ENCODE measurements at regions not wholly inside any gene's neighbourhood (a gene's known extent, or its start where the extent isn't known, plus 50 kb on each side); places are given as distances from the start of the nearest gene placed in this dataset.
"Not testable (repeated sequence)": the region's sequence is repeated elsewhere in the genome, so short reads cannot be mapped to it uniquely, and the experiment has no call there.

- Histone ChIP-seq H2AFZ (ENCODE audit: low read length) (no peak overlapping the region), H3K9me3 (ENCODE audit: control insufficient read depth, insufficient read depth, low read depth, low read length) (no peaks in the 10 kb centered on the region), H3K4me2 (ENCODE audit: extremely low read depth, insufficient read depth, low read length) (no peak overlapping the region), H3K36me3 (ENCODE audit: control insufficient read depth, insufficient read depth, low read length) (no peaks in the 10 kb centered on the region), H3K4me3 (replicated peaks in 1 of 4; ENCODE audit: control extremely low read depth in 1 of 4, insufficient read depth in 1 of 4, low read depth in 3 of 4, low read length in 4 of 4) (no peak overlapping the region), H3K79me2 (ENCODE audit: control insufficient read depth, insufficient read depth, low read length) (no peaks in the 10 kb centered on the region), H3K4me1 (ENCODE audit: control insufficient read depth, extremely low read depth, insufficient read depth, low read length) (no peaks in the 10 kb centered on the region), H3K27ac (ENCODE audit: insufficient read depth, low read length) (no peak overlapping the region), H3K9ac (ENCODE audit: insufficient read depth, low read length) (no peak overlapping the region), H4K20me1 (ENCODE audit: control insufficient read depth, extremely low read depth, insufficient read depth, low read length) (no peaks in the 10 kb centered on the region), H3K27me3 (ENCODE audit: control insufficient read depth, insufficient read depth, low read length) (no peaks in the 10 kb centered on the region)
- TF ChIP-seq CTCF (conservative IDR thresholded peaks at IDR 0.05 in 1 of 2, IDR thresholded peaks at IDR 0.05 in 1 of 2; ENCODE audit: low read depth in 1 of 2, low read length in 2 of 2) = no peak
- no peak for TF ChIP-seq EZH2 (IDR thresholded peaks at IDR 0.05; ENCODE audit: low read length, missing control alignments)
- DNase-seq (ENCODE audit: low read depth in 2 of 2) = no peak
Observed at GRCh38 chr5:51811883-51812471, 428.7 kb downstream of the ISL1 start.

GRCh38 chr5:51814817-51815216, 431.6 kb downstream of the ISL1 start:
- not testable (repeated sequence) for H3K27ac ChIP-seq (ENCODE audit: insufficient read depth, low read length); H3K4me2 ChIP-seq (ENCODE audit: extremely low read depth, insufficient read depth, low read length); H3K79me2 ChIP-seq (ENCODE audit: control insufficient read depth, insufficient read depth, low read length); H4K20me1 ChIP-seq (ENCODE audit: control insufficient read depth, extremely low read depth, insufficient read depth, low read length); H3K9me3 ChIP-seq (ENCODE audit: control insufficient read depth, insufficient read depth, low read depth, low read length); H3K36me3 ChIP-seq (ENCODE audit: control insufficient read depth, insufficient read depth, low read length); DNase-seq (ENCODE audit: low read depth in 2 of 2); H3K4me1 ChIP-seq (ENCODE audit: control insufficient read depth, extremely low read depth, insufficient read depth, low read length); H2AFZ ChIP-seq (ENCODE audit: low read length); H3K4me3 ChIP-seq (replicated peaks in 1 of 4; ENCODE audit: control extremely low read depth in 1 of 4, insufficient read depth in 1 of 4, low read depth in 3 of 4, low read length in 4 of 4); H3K9ac ChIP-seq (ENCODE audit: insufficient read depth, low read length); H3K27me3 ChIP-seq (ENCODE audit: control insufficient read depth, insufficient read depth, low read length)

- no peaks in the 10 kb centered on the region for H3K27me3 ChIP-seq (ENCODE audit: control insufficient read depth, insufficient read depth, low read length)
- TF ChIP-seq EZH2 (IDR thresholded peaks at IDR 0.05; ENCODE audit: low read length, missing control alignments) (no peak), CTCF (conservative IDR thresholded peaks at IDR 0.05 in 1 of 2, IDR thresholded peaks at IDR 0.05 in 1 of 2; ENCODE audit: low read depth in 1 of 2, low read length in 2 of 2) (no peak)
- H2AFZ ChIP-seq (ENCODE audit: low read length) = no peak overlapping the region
- no peaks in the 10 kb centered on the region for H3K4me1 ChIP-seq (ENCODE audit: control insufficient read depth, extremely low read depth, insufficient read depth, low read length)
- DNase-seq (ENCODE audit: low read depth in 2 of 2) = no peak
- H3K9ac ChIP-seq (ENCODE audit: insufficient read depth, low read length) = no peak overlapping the region
- H3K4me3 ChIP-seq (replicated peaks in 1 of 4; ENCODE audit: control extremely low read depth in 1 of 4, insufficient read depth in 1 of 4, low read depth in 3 of 4, low read length in 4 of 4) = no peak overlapping the region
- H3K36me3 ChIP-seq (ENCODE audit: control insufficient read depth, insufficient read depth, low read length) = no peaks in the 10 kb centered on the region
- H3K4me2 ChIP-seq (ENCODE audit: extremely low read depth, insufficient read depth, low read length) = no peak overlapping the region
- no peaks in the 10 kb centered on the region for H3K79me2 ChIP-seq (ENCODE audit: control insufficient read depth, insufficient read depth, low read length)
- H3K27ac ChIP-seq (ENCODE audit: insufficient read depth, low read length) = no peak overlapping the region
- H3K9me3 ChIP-seq (ENCODE audit: control insufficient read depth, insufficient read depth, low read depth, low read length) = no peaks in the 10 kb centered on the region
- H4K20me1 ChIP-seq (ENCODE audit: control insufficient read depth, extremely low read depth, insufficient read depth, low read length) = no peaks in the 10 kb centered on the region
Observed at GRCh38 chr5:51816427-51816826, 433.2 kb downstream of the ISL1 start.
